ENCODE measurements at regions not wholly inside any gene's neighbourhood (a gene's known extent, or its start where the extent isn't known, plus 50 kb on each side); places are given as distances from the start of the nearest gene placed in this dataset.

DNA sequence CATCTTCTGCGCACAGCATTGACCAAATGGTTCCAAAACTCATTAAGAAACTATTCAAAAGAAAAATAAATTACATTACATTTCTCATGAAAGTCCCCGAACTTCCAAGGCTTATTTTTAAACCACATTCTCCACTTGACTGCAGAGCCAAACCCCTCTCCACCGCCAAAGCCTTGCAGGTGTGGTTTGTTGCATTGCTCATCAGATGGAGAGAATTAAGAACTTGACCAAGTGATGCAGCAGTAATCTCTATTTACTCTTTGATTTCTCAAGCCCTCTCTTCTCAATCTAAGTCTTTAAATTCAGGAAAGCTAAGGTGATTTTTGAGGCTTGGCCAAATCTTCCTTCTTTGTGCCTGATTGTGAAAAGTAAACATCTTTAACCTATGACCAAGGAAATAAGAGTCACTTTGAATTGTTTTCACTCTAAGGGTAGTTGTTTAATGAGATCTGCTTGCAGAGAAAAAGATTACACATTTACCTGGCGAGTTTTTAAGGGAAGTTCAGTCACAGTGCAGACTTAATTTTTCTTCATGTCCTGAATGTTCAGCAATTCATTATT is 290.5 kb upstream of the ITGA1 start:
- H3K4me2 ChIP-seq (ENCODE audit: low read depth, low read length, poor library complexity, severe bottlenecking) = no peak overlapping the region
- H3K9me2 ChIP-seq (replicated peaks; ENCODE audit: low read depth, low read length) = no peaks in the 10 kb centered on the region
- peak overlapping the region; percentile 5; the same call in 1 of the 2 replicates for H2AFZ ChIP-seq (ENCODE audit: low read length)
- H3K79me2 ChIP-seq (ENCODE audit: insufficient read depth, low read length) = no peaks in the 10 kb centered on the region
- H3K36me3 ChIP-seq (ENCODE audit: insufficient read depth, low read length) = no peaks in the 10 kb centered on the region
- H3K9me3 ChIP-seq (ENCODE audit: insufficient read depth, low read depth, low read length) = no peaks in the 10 kb centered on the region
- no peaks in the 10 kb centered on the region for H3F3A ChIP-seq (ENCODE audit: low read depth)
- no peaks in the 10 kb centered on the region for H3K27me3 ChIP-seq (ENCODE audit: insufficient read depth, low read length, poor library complexity, severe bottlenecking)
- no peak overlapping the region for H3K9ac ChIP-seq (ENCODE audit: low read depth, low read length, poor library complexity, severe bottlenecking)
- peaks cover 28% of the 10 kb centered on the region for H3K4me1 ChIP-seq (ENCODE audit: insufficient read depth, low read length, poor library complexity, severe bottlenecking)
- no peak overlapping the region for H3K4me3 ChIP-seq (ENCODE audit: low read length, poor library complexity, severe bottlenecking)
- TF ChIP-seq, protein P1, sequence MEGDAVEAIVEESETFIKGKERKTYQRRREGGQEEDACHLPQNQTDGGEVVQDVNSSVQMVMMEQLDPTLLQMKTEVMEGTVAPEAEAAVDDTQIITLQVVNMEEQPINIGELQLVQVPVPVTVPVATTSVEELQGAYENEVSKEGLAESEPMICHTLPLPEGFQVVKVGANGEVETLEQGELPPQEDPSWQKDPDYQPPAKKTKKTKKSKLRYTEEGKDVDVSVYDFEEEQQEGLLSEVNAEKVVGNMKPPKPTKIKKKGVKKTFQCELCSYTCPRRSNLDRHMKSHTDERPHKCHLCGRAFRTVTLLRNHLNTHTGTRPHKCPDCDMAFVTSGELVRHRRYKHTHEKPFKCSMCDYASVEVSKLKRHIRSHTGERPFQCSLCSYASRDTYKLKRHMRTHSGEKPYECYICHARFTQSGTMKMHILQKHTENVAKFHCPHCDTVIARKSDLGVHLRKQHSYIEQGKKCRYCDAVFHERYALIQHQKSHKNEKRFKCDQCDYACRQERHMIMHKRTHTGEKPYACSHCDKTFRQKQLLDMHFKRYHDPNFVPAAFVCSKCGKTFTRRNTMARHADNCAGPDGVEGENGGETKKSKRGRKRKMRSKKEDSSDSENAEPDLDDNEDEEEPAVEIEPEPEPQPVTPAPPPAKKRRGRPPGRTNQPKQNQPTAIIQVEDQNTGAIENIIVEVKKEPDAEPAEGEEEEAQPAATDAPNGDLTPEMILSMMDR (conservative IDR thresholded peaks at IDR 0.05; ENCODE audit: low read length) = no peak
- no peak for TF ChIP-seq EZH2phosphoT487 (IDR thresholded peaks at IDR 0.05; ENCODE audit: borderline replicate concordance)
- no peaks in the 10 kb centered on the region for H4K20me1 ChIP-seq (ENCODE audit: insufficient read depth, low read length, poor library complexity, severe bottlenecking)

DNA sequence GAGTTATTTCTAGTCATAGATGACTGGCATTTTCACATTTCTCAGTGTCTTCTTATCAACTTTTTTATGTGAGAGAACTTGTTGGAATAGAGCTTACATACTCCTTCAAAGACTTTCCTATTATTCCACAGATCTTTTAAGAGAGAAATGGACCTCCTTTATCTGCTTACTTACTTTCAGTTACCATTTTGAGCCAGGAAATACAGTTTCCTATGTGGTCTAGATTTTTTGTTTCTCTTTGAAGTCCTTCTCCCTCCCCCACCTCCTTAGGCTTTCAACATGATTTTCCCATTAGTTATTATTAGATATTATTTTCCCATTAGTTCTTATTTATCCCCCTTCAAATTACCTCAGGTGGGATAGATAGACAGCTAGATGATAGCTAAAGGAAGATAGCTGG is 289.1 kb upstream of the ITGA1 start:
- H3K36me3 ChIP-seq (ENCODE audit: insufficient read depth, low read length) = no peaks in the 10 kb centered on the region
- H3K4me3 ChIP-seq (ENCODE audit: low read length, poor library complexity, severe bottlenecking) = peak overlapping the region; percentile 46
- no peaks in the 10 kb centered on the region for H3K9me2 ChIP-seq (replicated peaks; ENCODE audit: low read depth, low read length)
- no peaks in the 10 kb centered on the region for H3F3A ChIP-seq (ENCODE audit: low read depth)
- no peak for TF ChIP-seq EZH2phosphoT487 (IDR thresholded peaks at IDR 0.05; ENCODE audit: borderline replicate concordance)
- TF ChIP-seq, protein P1 (conservative IDR thresholded peaks at IDR 0.05; ENCODE audit: low read length) = no peak
- peak overlapping the region; percentile 66 for H3K4me2 ChIP-seq (ENCODE audit: low read depth, low read length, poor library complexity, severe bottlenecking)
- H4K20me1 ChIP-seq (ENCODE audit: insufficient read depth, low read length, poor library complexity, severe bottlenecking) = no peaks in the 10 kb centered on the region
- H3K27me3 ChIP-seq (ENCODE audit: insufficient read depth, low read length, poor library complexity, severe bottlenecking) = no peaks in the 10 kb centered on the region
- peak overlapping the region; percentile 31; the same call in 1 of the 2 replicates for H2AFZ ChIP-seq (ENCODE audit: low read length)
- peak overlapping the region; percentile 30 for H3K9ac ChIP-seq (ENCODE audit: low read depth, low read length, poor library complexity, severe bottlenecking)
- no peaks in the 10 kb centered on the region for H3K79me2 ChIP-seq (ENCODE audit: insufficient read depth, low read length)
- no peaks in the 10 kb centered on the region for H3K9me3 ChIP-seq (ENCODE audit: insufficient read depth, low read depth, low read length)
- H3K4me1 ChIP-seq (ENCODE audit: insufficient read depth, low read length, poor library complexity, severe bottlenecking) = peaks cover 42% of the 10 kb centered on the region

DNA sequence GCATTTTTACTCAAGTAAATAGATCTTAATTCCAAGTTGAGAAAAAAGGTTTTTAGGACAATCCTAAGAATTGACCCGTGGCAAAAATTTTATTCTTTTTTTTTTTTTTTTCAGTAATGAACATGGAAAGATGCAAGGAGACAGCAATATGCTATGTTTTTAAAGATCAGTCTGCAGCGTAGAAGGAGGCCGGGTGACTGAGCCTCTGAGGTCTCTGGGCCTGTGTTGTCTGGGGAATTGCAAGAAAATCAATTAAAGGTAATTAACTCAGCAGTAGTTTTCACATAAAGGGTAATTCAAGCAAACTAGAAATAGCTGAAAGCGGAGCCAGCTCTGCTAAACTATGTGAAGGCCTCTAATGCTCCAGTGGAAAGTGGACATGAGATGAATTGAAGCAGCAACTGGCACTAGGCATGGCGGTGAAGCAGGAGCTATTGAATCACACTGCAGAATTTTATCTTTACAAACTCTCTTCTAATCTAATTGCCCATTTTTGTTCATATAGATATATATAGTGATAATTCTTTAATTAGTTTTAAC is 285.2 kb upstream of the ITGA1 start:
- H3K9me3 ChIP-seq (ENCODE audit: insufficient read depth, low read depth, low read length) = no peaks in the 10 kb centered on the region
- no peaks in the 10 kb centered on the region for H3K79me2 ChIP-seq (ENCODE audit: insufficient read depth, low read length)
- no peak for TF ChIP-seq EZH2phosphoT487 (IDR thresholded peaks at IDR 0.05; ENCODE audit: borderline replicate concordance)
- TF ChIP-seq, protein P1 (conservative IDR thresholded peaks at IDR 0.05; ENCODE audit: low read length) = no peak
- peak overlapping the region; percentile 74; the same call in 1 of the 2 replicates for H2AFZ ChIP-seq (ENCODE audit: low read length)
- no peaks in the 10 kb centered on the region for H3K36me3 ChIP-seq (ENCODE audit: insufficient read depth, low read length)
- H3K9me2 ChIP-seq (replicated peaks; ENCODE audit: low read depth, low read length) = no peaks in the 10 kb centered on the region
- H3F3A ChIP-seq (ENCODE audit: low read depth) = no peaks in the 10 kb centered on the region
- H4K20me1 ChIP-seq (ENCODE audit: insufficient read depth, low read length, poor library complexity, severe bottlenecking) = no peaks in the 10 kb centered on the region
- H3K4me3 ChIP-seq (ENCODE audit: low read length, poor library complexity, severe bottlenecking) = no peak overlapping the region
- peaks cover 67% of the 10 kb centered on the region for H3K4me1 ChIP-seq (ENCODE audit: insufficient read depth, low read length, poor library complexity, severe bottlenecking)
- H3K9ac ChIP-seq (ENCODE audit: low read depth, low read length, poor library complexity, severe bottlenecking) = no peak overlapping the region
- H3K4me2 ChIP-seq (ENCODE audit: low read depth, low read length, poor library complexity, severe bottlenecking) = no peak overlapping the region
- H3K27me3 ChIP-seq (ENCODE audit: insufficient read depth, low read length, poor library complexity, severe bottlenecking) = no peaks in the 10 kb centered on the region

All from Loucy (cell line).